C4-2B (cell line): ENCODE measurements at regions not wholly inside any gene's neighbourhood (a gene's known extent, or its start where the extent isn't known, plus 50 kb on each side); places are given as distances from the start of the nearest gene placed in this dataset.

Source experiments
- H3K27ac ChIP-seq: fragments of 450-650 bp; 2 replicates; pipeline ENCODE4 v1.5.1; 2017
- ZFX ChIP-seq: fragments of 450-650 bp; IDR thresholded peaks from 2 replicates; pipeline ENCODE4 v1.6.1; 2017
- TF ChIP-seq, protein P1 (sequence below): fragments of 450-650 bp; conservative IDR thresholded peaks from 2 replicates; pipeline ENCODE4 v1.5.1; 2017; ENCODE audit warnings: mild to moderate bottlenecking

DNA sequence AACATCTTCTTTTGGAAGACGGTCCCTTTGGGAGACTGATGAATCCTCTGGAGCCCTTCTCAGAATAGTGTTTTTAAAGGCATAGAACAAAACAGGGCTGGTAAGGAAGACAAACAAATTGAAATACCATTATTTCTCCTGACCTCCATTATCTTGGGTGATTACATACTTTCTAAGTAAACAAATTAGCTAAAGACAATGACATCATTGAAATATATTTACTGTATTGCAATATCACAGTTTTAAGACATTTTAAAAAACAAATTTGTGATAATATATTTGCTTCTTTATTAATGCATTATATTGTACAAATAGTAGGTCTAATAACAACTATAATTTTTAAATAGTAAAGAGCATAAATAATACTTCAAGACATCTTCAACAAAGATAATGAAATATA, 152.2 kb upstream of the CDK1 start:
- TF ChIP-seq, protein P1, sequence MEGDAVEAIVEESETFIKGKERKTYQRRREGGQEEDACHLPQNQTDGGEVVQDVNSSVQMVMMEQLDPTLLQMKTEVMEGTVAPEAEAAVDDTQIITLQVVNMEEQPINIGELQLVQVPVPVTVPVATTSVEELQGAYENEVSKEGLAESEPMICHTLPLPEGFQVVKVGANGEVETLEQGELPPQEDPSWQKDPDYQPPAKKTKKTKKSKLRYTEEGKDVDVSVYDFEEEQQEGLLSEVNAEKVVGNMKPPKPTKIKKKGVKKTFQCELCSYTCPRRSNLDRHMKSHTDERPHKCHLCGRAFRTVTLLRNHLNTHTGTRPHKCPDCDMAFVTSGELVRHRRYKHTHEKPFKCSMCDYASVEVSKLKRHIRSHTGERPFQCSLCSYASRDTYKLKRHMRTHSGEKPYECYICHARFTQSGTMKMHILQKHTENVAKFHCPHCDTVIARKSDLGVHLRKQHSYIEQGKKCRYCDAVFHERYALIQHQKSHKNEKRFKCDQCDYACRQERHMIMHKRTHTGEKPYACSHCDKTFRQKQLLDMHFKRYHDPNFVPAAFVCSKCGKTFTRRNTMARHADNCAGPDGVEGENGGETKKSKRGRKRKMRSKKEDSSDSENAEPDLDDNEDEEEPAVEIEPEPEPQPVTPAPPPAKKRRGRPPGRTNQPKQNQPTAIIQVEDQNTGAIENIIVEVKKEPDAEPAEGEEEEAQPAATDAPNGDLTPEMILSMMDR: no peak
- TF ChIP-seq ZFX: no peak
- H3K27ac ChIP-seq: no peak overlapping the region

DNA sequence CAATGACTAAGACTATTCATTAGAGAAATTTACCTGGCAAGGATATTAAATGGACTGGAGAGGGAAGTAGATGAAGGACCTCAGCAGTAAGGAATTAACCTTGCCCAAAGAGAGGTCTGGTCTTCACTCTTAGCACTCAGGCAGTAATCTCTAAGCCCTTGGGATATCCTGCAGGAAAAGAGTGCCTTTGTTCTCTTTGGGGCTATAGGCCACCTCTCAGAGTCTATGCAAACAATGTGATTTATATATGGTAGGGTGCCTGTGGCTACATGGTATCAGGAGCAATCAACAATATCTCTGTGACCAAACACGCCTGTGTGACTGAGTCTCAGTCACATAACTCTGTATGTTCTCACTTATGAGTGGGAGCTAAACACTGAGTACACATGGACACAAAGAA, 154.7 kb upstream of the CDK1 start:
- H3K27ac ChIP-seq: no peak overlapping the region
- no peak for TF ChIP-seq ZFX
- TF ChIP-seq, protein P1: no peak

DNA sequence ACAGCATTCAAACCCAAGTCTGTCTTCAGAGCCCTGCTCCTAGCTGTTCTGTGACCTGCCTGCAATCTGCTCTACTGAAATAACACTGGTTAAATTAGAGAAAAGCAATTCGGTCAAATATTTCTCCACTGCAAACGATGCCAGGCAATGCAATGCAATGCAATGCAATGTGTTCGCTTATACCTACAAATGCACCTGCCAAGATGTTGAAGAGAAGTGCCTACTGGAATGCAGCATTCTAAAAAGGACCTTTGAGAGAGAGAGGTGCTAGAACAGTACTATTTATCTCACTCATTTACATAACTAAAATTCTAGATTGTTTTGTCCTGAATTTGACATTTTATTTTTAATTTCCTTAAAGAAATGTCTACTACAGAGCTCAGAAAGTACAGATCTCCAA, 157.3 kb upstream of the CDK1 start:
- H3K27ac ChIP-seq: no peak overlapping the region
- TF ChIP-seq ZFX: no peak
- TF ChIP-seq, protein P1: no peak

DNA sequence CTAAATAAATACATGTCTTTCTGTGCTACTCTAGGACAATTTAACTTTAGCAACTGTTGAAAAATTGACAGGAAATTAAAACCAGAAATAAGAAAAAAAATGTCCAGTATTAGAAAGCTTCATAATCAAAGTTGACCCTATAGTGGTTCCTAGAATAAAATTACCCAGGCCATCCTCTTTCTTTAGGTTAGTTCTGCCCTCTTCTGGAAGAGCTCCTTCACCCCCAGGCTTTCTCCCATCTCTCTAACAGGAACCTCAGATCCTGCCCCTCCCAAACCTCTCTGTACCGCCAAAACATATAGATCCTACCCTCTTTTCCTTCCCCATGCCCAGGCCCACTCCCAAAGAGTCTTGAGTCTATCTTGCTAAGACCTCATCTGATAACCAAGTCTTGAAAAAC, 159.4 kb upstream of the CDK1 start:
- TF ChIP-seq, protein P1: no peak
- TF ChIP-seq ZFX: no peak
- no peak overlapping the region for H3K27ac ChIP-seq

DNA sequence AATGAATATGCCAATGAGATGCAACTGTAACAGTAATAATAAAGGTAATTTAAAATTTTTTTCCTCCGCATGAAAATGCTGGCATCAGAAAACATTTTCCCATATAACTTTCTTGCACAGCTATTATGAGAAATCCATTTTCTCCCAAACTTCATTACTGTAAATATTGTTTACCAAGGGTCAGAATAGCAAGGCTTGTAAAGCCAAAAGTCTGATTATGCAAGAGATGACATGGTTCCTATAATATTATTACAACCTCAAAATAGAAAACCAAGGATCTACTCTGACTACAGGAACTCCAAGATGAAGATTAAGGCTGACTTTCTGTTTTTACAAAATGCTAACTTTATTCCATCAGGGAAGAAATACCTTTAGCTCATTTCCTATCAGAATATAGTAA, 162.7 kb upstream of the CDK1 start:
- H3K27ac ChIP-seq: no peak overlapping the region
- TF ChIP-seq, protein P1: no peak
- TF ChIP-seq ZFX: no peak

DNA sequence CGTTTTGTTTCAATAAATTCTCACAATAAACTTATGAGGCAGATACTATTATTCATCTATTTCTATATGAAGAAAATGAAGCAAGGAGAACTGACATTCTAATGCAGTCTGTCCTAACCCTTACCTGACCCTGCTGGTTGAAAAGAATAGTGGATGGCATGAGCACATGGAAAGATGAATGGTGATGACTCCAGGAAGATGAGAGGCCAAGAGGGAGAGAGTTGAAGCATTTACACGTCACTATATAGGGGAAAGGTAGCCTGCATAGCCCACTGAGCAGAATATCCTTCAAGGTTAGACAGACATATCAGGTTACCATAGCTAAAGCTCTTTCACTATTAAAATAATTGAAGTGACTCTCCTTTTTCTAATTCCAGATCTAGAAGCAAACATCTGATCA, 163.9 kb upstream of the CDK1 start:
- H3K27ac ChIP-seq: no peak overlapping the region
- no peak for TF ChIP-seq ZFX
- TF ChIP-seq, protein P1: no peak

DNA sequence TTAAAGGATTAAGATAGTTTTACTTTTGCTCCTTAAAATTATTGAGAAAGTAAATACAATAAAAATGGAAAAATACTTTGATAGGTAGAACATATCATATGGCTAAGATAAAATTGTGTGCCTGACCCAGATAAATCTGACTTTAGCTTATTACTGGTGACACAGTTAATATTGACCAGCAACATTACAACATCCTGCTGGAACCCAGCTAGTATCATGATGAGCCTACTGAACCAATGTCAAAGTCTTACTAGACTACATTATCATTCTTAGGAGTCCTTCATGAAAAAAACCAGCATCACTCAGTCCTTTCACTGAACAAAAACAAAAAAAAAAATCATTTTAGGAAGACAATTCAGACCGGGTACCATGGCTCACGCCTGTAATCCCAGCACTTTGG, 164.8 kb upstream of the CDK1 start:
- no peak for TF ChIP-seq ZFX
- TF ChIP-seq, protein P1: no peak
- H3K27ac ChIP-seq: no peak overlapping the region
